Hepatocyte (in vitro differentiated cells): ENCODE measurements at regions not wholly inside any gene's neighbourhood (a gene's known extent, or its start where the extent isn't known, plus 50 kb on each side); places are given as distances from the start of the nearest gene placed in this dataset.

ENCODE experiments used
- CTCF ChIP-seq: fragments of 200-600 bp; sonication (generic); IDR thresholded peaks from 2 replicates; pipeline ENCODE4 v1.5.1; 2016; ENCODE audit warnings: antibody characterized with exemption, mild to moderate bottlenecking; ENCODE audit not compliant: poor library complexity
- EZH2phosphoT487 ChIP-seq: fragments of 200-600 bp; sonication (generic); IDR thresholded peaks from one replicate; pipeline ENCODE4 v1.6.1; 2018; ENCODE audit warnings: antibody characterized with exemption, mild to moderate bottlenecking, low read depth, moderate library complexity; ENCODE audit not compliant: unreplicated experiment, severe bottlenecking

DNA sequence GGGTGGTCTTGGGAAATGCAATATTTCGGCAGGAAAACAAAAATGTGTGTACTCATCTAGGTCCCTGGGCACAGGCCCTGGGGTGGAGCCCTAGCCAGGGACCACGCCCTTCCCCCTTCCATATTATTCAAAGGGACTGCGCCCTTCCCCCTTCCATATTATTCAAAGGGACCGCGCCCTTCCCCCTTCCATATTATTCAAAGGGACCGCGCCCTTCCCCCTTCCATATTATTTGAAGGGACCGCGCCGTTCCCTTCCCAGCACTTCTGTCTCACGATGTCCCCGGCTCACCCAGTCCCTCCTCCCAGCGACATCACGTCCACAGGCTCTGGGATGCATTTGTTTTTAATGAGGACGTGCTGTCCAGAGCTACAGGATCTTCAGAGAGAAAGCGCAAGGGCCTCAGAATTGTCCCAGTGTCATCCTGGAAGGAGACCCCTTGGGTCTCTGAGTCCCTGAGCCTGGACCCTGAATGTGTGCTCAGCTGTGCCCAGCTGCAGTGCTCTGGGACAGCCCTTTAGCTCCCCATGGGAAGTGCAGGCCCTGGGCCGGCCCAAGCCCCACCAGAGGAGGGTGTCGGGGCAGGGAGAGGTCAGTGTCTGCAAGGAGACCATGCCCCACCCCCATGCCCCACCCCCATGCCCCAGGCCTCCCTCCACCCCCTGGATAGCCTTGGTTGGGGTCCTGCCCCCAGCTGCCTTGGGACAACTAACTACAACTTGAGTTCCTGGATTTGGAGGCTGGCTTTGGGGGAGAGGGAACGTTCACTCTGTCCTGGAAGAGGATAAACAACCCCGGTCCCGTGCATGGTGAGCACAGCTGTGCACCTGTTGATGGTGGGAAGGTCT is 810.0 kb downstream of the BRD1 start:
- TF ChIP-seq CTCF (no peak), EZH2phosphoT487 (no peak)
